ENCODE measurements at regions not wholly inside any gene's neighbourhood (a gene's known extent, or its start where the extent isn't known, plus 50 kb on each side); places are given as distances from the start of the nearest gene placed in this dataset.
A peak's percentile ranks its signal among the peaks of the same experiment; 100 is the strongest.

DNA sequence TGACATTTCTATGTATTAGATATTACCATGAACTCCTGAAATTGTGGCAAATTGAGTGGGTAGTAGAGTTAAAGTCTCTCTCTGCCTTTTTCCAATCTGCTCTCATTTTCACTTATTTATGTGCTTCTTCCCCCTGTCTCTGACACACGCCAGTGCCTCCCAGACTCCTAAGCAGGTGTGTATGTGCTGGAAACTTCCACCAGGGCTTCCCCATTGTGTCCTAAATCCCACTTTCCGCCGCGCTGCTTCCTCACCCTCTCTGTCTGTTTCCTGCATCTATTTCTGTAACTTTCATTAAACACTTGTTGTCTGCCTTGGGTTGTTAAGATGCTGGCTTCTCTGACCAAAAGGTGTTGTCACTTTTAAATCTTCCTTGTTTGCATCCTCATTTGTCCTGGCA is 97.6 kb upstream of the HDGFL1 start:
- no peak overlapping the region for H3K14ac ChIP-seq (ENCODE audit: insufficient read depth, low read length)
- Mint-ChIP-seq H3K27me3 (ENCODE audit: low read depth) (no peaks in the 10 kb centered on the region), H3K36me3 (ENCODE audit: insufficient read depth in 1 of 3, low read depth in 3 of 3) (no peaks in the 10 kb centered on the region; a peak in 1 of 7 replicates), H3K4me1 (peaks cover 14 to 18% of the 10 kb centered on the region in 2 experiments), H3K4me3 (no peak overlapping the region), H3K9me3 (no peaks in the 10 kb centered on the region; a peak in 1 of 5 replicates), H3K27ac (peak overlapping the region in 1 of 3 experiments; percentile 4; a peak in 2 of 7 replicates)
- H3K9ac ChIP-seq (ENCODE audit: extremely low read depth, insufficient read length, low read length), result no peak overlapping the region
- no peak overlapping the region for H4K91ac ChIP-seq (ENCODE audit: insufficient read length, low read depth, low read length)
- no peak overlapping the region for H2BK120ac ChIP-seq (ENCODE audit: low read depth, low read length, poor library complexity, severe bottlenecking)
- H2BK15ac ChIP-seq (ENCODE audit: low read depth, low read length), result no peak overlapping the region
- no peak overlapping the region for H4K8ac ChIP-seq (replicated peaks; ENCODE audit: insufficient read length, low read depth, low read length)
- TF ChIP-seq, protein P1, sequence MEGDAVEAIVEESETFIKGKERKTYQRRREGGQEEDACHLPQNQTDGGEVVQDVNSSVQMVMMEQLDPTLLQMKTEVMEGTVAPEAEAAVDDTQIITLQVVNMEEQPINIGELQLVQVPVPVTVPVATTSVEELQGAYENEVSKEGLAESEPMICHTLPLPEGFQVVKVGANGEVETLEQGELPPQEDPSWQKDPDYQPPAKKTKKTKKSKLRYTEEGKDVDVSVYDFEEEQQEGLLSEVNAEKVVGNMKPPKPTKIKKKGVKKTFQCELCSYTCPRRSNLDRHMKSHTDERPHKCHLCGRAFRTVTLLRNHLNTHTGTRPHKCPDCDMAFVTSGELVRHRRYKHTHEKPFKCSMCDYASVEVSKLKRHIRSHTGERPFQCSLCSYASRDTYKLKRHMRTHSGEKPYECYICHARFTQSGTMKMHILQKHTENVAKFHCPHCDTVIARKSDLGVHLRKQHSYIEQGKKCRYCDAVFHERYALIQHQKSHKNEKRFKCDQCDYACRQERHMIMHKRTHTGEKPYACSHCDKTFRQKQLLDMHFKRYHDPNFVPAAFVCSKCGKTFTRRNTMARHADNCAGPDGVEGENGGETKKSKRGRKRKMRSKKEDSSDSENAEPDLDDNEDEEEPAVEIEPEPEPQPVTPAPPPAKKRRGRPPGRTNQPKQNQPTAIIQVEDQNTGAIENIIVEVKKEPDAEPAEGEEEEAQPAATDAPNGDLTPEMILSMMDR (conservative IDR thresholded peaks at IDR 0.05), result no peak
- H3K23me2 ChIP-seq (ENCODE audit: insufficient read length, low read depth, low read length, poor library complexity, severe bottlenecking), result no peaks in the 10 kb centered on the region
- no peak overlapping the region for H3K18ac ChIP-seq (ENCODE audit: insufficient read length, low read depth, low read length)
- no peaks in the 10 kb centered on the region for H3K9me3 ChIP-seq (ENCODE audit: control insufficient read depth, low read depth, low read length)
- H3K27ac ChIP-seq (ENCODE audit: insufficient read length, low read depth, low read length), result no peak overlapping the region
- H3K79me2 ChIP-seq (ENCODE audit: insufficient read depth, low read length), result no peaks in the 10 kb centered on the region
- no peaks in the 10 kb centered on the region for H4K20me1 ChIP-seq (ENCODE audit: control insufficient read depth, insufficient read depth, insufficient read length)
- no peak overlapping the region for H3K56ac ChIP-seq (ENCODE audit: insufficient read length, low read depth, low read length)
- H2BK5ac ChIP-seq (ENCODE audit: insufficient read length, low read length), result no peak overlapping the region
- H3K4me1 ChIP-seq (ENCODE audit: insufficient read depth, low read length), result no peaks in the 10 kb centered on the region
- H4K5ac ChIP-seq (ENCODE audit: insufficient read length, low read depth, low read length), result no peak overlapping the region
- H3K4ac ChIP-seq (ENCODE audit: low read depth, low read length), result no peak overlapping the region
- no peak overlapping the region for H2AFZ ChIP-seq (ENCODE audit: low read length)
- no peak overlapping the region for H3T11ph ChIP-seq (ENCODE audit: low read length)
- H2AK5ac ChIP-seq (ENCODE audit: insufficient read length, low read length), result no peak overlapping the region
- no peak for DNase-seq
- no peak overlapping the region for H3K4me2 ChIP-seq (ENCODE audit: insufficient read depth, insufficient read length, low read length)
- H3K27me3 ChIP-seq (ENCODE audit: insufficient read depth, low read length), result no peaks in the 10 kb centered on the region
- H2BK20ac ChIP-seq (ENCODE audit: low read depth, low read length, poor library complexity, severe bottlenecking), result no peak overlapping the region
- H3K23ac ChIP-seq (ENCODE audit: insufficient read length, low read depth, low read length), result no peak overlapping the region
- H2BK12ac ChIP-seq (ENCODE audit: insufficient read length, low read depth, low read length), result no peak overlapping the region
- H3K79me1 ChIP-seq (ENCODE audit: insufficient read depth, low read depth, low read length, poor library complexity, severe bottlenecking), result no peaks in the 10 kb centered on the region
- WGBS (ENCODE audit: extremely low coverage, insufficient read length, low lambda C conversion rate), result no CpG with 5 or more reads among the region's 4 CpGs
